ENCODE measurements at regions not wholly inside any gene's neighbourhood (a gene's known extent, or its start where the extent isn't known, plus 50 kb on each side); places are given as distances from the start of the nearest gene placed in this dataset.

DNA sequence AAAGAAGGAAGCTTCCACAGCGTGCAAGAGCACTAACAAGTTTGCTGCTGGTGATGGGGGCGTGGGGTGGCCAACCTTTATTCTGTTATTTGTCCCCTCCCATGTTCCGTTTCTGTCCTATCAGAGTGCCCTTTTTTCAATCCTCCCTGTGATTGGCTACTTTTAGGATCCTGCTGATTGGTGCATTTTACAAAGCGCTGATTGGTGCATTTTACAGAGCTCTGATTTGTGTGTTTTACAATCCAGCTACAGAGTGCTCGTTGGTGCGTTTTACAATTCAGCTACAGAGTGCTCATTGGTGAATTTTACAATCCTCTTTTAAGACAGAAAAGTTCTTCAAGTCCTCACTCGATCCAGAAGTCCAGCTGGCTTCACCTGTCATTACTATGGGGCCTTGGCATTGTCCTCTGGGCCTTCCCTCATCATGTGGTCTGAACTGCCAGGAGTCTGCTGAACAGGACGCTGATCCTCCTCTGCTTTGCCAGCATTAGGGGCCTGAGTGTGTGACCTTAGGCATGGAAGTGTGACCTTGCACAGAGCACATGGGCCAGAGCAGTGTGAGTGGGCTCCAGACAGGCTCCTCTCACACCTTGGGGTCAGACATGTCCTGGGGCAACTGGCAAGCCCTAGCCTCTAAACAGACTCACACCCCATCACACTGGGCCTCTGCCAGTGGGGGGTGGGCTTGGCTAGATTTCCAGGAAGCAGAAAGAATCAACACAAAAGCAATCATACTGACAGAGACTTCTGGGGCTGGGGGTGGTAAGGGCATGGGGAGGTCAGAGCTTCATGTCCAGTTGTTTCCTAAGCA lies 167.4 kb downstream of the PTPN20 start:
- no peak for DNase-seq

DNA sequence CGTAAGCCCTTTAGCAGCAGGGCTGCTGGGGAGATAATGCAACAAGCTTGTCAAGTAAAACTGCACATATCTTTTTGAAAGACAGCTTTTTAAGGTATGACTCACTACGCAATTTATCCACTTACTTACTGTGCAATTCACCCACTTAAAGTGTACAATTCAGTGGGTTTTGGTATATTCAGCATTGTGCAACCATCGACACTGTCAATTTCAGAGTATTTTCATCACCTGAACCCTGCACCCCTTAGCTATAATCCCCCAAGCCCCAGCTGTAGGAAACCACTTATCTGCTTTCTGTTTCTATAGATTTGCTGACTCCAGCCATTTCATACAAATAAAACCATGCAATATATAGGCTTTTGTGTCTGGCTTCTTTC lies 168.0 kb downstream of the PTPN20 start:
- no peak for DNase-seq

DNA sequence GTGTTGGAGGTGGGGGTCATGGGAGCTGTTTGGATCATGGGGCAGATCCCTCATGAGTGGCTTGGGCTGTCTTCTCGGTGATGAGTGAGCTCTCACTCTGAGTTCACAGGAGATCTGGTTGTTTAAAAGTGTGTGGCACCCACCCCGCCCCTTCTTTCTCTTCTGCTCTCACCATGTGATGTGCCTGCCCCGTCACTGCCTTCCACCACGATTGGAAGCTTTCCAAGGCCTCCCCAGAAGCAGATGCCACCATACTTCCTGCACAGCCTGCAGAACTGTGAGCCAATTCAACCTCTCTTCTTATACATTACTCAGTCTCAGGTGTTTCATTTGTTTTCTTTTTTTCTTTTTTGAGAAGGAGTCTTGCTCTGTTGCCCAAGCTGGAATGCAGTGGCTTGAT lies 170.0 kb downstream of the PTPN20 start:
- DNase-seq = no peak

DNA sequence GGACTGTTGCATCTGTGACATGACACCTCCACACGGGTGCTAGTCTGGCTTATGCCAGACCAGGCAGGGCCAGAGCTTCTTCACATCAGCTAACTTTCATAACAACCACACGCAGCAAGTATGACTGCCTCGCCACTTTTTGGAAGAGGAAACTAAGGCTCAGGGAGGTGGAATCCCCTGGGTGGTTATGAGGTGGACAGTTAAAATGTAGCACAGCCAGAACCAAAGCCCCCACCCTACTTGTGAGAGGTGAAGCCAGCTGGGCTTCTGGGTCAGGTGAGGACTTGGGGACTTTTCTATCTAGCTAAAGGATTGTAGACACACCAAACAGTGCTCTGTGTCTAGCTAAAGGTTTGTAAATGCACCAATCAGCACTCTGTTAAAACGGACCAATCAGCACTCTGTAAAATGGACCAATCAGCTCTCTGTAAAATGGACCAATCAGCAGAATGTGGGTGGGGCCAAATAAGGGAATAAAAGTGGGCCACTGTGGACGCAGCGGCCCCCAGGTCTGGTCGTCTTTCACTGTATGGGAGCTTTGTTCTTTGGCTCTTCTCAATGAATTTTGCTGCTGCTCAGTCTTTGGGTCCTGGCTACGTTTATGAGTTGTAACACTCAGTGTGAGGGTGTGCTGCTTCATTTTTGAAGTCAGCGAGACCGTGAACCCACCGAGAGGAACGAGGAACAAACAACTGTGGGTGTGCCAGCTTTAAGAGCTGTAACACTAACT lies 171.0 kb downstream of the PTPN20 start:
- DNase-seq = no peak

DNA sequence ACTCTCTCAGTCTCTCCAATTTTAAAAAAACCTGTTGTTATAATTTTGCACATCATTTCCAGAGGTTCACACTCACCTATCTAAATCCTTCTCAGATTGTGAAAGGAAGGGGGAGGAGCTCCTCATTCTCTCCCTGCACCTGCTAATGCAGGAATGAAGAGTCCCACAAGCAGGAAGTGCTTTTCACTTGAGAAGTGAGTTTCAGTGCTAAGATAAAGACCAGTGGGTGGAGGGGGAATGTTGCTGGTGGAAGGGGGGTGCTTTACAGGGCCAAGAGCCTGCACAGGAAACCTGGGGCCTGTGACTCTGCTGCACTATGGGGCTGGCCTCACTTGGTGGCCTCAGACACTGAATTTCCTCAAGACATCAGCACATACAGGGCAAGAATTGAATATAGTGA lies 176.4 kb downstream of the PTPN20 start:
- DNase-seq = no peak

DNA sequence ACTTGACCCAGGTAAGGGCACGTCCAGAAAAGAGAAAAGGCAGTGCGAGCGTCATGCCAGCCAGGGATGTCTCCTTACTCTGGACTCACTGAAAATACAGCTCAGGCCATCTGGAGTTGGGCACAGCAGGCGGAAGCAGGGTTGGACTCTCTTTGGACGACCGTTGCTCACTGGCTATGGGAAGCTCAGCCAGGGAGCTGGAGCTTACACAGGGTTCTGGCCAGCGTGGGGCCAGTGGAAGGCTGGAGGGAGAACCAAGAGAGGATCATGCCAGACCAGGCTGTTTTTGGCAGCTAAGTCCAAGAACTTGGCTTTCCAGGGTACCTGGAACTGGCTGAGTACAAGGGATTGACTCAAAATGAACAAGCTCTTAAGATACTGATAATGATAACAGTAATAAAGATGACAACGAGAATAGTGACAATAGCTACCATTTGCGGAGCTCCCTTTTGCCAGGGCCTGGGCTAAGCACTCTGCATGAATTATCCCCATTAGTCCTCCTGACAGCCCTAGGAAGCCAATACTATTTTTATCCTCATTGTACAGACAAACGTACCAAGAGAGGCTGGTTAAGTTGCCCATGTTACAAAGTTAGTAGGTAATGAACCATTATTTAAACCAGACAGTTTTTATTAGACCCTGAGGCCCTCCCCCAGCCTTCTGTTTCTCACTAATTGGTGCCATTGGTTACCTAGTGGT lies 177.6 kb downstream of the PTPN20 start:
- DNase-seq = no peak

DNA sequence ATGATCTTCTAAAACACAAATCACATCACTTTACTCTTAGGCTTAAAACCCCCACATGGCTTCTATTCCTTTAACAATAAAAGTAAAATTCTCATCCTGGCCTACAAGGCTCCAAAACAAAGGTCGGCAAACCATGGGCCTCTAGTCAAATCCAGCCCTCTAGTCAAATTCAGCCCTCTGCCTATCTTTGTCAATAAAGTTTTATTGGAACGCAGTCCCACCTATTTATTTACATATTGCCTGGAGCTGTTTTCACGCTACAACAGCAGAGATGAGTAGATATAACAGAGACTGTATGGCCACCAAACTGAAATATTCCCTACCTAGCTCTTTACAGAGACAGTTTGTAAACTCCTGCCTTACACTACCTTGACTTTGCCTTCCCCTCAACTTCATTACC lies 178.8 kb downstream of the PTPN20 start:
- no peak for DNase-seq

DNA sequence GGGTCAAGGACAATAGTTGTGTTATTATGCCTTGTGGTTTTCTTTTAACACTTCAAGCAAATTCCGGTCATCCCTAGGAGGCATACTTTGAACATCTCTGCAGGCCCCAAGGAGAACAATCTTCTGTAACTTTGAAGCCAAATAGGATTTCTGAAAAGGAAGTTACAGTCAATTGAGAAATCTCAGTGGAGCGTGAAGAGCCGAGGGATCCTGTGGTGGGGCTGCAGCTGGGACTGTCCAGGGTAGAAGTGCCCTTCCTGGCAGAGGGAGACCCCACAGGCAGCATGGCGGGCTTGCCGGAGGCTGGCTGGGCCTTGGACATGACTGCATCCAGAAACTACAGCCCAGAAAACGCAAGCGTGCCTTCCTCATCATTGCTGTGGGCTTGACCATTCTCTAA lies 179.7 kb downstream of the PTPN20 start:
- no peak for DNase-seq

DNA sequence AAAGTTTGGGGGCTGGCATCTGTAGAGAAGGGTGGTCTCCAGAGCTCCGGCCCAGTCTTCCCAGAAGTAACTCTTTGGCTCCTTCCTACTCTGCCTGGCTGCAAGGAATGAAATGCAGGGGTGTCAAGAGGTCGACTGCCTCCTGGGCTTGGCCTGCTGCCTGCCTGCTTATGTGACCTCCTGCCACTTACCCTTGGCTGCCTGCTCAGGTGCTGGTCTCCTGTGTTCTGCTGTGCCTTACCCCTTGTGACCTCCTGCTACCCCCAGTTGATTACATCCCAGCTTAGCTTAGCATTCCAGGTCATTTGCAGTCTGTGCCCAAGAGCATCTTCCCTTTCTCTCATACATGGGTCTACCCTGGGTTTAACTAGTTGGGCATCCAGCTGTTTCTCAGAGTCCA lies 180.2 kb downstream of the PTPN20 start:
- DNase-seq = no peak

DNA sequence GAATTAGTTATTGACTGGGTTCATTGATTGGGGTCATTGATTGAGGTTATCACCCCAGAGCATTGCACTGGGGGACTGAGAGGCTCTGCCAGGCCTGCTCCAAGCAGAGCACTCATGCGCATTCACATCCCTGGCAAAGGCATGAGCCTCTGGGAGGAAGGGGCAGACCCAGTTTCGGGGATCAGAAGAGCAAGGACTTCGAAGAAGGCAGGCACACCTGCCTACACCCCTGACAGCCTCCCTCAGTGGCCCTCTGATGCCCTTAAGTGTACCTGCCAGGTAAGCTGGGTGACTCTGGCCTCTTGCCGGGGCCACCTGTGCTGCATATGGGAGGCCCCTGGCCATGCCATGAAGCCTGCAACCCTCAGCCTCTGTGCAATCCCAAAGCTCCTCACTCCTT lies 181.1 kb downstream of the PTPN20 start:
- DNase-seq = no peak

DNA sequence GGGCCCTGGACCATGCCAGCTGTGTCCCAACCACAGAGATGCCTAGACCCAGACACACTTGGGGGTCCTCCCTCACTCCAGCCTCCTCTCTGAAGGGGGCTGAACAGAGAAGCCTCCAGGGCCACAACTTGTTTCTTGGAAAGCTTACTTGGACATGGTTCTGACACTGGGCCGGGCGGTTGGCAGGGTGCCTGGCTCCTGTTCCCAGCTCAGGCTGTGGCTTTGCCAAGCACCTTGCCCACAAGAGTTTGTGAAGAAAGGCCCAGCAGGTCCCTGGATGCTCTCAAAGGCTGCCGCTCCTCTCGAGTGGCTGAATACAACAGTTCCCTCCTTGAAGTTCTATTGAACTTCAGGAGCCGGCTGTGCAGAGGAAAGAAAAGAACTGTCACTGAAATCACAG lies 181.6 kb downstream of the PTPN20 start:
- DNase-seq = no peak

DNA sequence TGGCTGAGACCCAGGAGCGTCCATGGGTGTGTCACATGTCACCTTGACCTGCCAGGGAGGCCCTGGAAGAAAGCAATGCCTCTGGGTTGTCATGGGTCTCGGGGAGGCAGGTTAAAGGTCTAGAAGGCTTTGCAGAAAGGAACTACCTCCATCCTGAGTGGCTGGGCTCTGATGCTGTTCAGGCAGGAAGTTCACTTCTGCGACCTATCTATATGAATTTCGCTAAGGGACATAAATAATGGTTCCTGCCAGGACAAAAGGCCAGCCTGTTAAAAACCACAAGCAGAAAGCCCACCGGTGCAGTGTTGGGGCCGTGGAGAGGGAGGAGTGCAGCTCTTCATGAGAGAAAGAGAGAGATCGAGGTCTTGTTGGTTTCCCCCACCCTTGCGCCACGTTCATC lies 182.9 kb downstream of the PTPN20 start:
- no peak for DNase-seq

DNA sequence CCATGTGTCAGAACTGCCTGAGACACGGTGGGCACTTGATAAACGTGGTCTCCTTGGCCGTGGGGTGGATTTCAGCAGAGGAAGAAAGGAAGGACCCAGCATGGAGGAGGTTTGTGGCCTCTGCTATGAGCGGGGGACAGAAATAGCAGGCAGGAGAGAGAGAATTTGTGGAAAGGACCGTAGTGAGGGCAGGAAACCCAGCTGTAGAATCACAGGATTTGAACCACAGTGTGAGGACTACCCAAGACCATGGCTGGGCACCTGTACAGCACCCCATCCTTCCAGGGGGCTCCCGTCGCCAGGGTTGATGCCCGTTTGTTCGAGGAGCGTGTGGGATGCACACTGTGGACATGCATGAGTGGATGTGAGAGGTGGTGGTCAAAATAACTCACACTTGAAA lies 183.4 kb downstream of the PTPN20 start:
- DNase-seq = no peak

DNA sequence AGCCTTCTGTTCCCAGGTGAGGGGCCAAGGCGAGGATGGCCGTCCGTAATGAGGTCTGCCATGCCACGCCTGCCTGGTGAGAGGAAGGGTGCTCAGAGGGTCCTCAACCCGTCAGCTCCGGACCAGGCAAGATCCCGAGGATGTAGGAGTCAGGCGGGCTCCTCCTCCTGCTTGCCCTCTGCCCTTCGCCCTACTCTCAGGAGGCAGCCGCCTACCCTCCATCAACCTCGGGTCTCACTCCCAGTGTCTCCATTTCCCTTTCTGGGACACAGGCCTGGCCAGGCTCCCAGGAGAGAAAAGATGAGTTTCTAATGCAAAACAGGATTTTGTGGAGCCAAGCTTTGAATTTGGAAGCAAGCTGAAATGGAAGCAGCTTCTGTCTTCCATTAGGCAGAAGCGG lies 184.0 kb downstream of the PTPN20 start:
- DNase-seq = no peak

DNA sequence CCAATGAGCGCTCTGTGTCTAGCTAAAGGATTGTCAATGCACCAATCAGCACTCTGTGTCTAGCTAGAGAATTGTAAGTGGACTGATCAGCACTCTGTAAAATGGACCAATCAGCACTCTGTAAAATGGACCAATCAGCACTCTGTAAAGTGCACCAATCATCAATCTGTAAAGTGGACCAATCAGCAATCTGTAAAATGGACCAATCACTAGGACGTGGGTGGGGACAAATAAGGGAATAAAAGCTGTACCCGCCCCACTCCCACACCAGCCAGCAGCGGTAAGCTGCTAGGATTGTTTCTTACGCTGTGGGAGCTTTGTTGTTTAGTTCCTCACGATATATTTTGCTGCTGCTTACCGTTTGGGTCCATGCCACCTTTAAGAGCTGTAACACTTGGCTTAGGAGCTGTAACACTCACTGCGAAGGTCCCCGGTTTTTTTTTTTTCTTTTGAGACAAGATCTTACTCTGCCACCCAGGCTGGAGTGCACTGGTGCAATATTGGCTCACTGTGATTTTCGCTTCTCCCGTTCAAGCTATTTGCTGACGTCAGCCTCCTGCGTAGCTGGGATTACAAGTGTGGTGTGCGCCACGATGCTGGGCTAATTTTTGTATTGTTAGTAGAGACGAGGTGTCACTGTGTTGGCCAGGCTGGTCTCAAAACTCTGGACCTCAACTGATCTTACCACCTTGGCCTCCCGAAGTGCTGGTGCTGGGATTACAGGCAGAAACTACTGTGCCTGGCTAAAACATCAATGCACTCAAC lies 184.8 kb downstream of the PTPN20 start:
- DNase-seq = no peak

DNA sequence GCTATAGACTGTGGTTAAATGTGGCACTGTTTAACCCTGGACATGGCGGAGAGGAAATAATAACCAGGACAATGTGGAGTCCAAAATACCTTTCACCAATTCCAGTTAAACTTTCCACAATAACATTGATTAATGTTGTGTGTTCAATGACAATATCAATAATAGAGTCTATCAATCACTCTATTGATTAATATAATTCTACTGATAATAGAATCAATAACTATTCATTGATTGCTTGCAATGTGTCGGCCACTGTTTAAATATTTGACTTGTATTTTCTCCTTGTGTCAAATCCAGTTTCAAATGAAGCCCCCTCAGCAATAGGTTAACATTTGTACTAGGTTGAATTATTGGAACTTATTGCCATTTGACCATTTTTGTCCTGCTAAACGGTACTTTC lies 187.0 kb downstream of the PTPN20 start:
- no peak for DNase-seq

DNA sequence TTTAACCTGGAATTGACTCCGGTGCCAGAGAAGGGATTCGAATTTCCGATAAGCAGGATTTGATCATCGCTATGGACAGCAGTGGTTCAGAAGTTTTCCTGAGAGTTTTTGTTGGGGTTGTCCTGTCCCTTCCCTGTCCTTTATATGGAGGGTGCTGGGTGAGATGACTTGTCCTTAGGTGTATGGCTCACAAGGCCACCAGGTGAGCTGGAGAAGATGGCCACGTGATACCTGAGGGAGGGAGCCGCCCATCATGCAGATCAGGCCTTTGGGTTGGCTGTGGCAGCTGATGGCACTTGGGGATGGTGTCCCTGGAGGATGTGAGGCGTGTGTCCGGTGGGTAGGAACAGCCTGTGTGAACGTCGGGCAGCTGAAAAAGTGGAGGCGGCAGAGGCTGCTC lies 187.7 kb downstream of the PTPN20 start:
- no peak for DNase-seq

DNA sequence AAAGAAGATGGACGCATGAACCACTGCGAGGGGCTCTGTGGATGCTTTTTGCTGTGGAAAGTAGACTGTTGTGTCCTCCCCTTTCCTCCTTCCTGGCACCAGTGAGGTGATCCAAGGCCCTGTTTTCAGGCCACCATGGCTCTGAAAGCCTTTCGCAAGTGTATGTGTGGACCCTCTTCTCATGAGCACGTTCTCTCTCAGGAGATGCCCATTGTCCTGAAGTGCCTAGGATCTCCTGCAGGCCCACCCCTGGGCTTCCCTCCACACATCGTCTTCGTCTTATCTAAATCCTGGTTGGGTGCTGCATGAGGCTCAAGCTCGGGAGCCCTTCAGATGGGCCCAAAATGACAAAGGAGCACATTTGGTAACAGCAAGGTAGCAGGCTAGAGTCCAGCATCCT lies 188.2 kb downstream of the PTPN20 start:
- DNase-seq = no peak

DNA sequence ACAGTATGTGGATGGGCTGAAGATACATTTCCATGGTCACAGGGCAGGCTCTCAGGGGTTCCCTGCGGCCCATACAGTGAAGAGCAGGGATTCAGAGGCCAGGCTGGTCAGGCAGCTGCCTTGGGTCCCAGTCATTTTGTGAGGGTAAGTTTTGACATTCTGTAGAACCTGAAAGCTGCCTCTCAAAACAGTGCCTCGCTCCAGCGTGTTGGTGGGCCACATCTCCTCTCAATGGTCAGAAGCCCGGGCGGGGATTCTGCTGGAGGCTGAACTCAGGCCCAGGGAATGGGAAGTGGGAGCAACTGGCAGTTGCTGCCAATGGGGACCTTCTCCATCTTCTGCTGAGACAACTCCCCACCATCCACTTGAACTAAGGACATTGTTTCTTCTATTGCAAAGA lies 190.0 kb downstream of the PTPN20 start:
- DNase-seq = no peak

DNA sequence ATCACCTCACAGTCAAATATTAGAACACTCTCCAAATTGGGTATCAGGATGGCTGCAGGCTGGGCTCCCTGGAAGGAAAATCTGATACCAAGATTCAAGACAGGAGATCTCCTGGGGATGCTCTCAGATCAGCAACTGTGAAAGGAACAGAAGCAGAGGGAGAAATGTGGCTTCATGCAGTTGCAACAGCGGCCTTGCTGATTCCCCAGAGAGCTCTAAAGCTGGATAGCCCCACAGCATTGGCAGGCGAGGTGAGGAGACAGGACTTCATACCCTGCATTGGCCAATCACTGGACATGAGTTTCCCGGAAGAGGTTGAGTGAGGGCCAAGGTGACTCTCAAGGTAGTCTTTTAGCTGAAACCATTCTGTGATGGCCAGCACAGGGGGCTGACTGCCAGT lies 190.6 kb downstream of the PTPN20 start:
- DNase-seq = no peak

DNA sequence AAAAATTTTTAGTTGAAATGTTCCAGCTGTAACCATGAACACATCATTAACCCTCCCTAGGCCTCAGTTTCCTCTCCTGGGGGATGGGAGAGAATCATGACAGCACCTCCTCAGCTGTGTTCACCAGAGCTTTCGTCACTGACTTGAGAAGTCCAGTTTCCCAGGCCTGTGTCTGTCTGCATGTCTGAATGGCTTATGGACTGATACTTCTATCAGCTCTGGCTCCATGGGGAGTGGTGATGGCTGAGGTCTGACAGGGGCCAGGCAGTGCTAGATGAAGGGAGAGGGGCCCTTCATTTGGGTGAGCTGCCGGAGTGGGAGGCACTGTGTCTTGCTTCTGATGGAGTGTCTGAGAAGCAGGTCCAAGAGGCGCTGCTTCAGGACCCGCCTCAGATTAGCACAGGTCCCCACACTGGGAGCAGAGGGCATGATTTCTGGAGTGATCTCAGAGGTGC lies 192.9 kb downstream of the PTPN20 start:
- DNase-seq = no peak

DNA sequence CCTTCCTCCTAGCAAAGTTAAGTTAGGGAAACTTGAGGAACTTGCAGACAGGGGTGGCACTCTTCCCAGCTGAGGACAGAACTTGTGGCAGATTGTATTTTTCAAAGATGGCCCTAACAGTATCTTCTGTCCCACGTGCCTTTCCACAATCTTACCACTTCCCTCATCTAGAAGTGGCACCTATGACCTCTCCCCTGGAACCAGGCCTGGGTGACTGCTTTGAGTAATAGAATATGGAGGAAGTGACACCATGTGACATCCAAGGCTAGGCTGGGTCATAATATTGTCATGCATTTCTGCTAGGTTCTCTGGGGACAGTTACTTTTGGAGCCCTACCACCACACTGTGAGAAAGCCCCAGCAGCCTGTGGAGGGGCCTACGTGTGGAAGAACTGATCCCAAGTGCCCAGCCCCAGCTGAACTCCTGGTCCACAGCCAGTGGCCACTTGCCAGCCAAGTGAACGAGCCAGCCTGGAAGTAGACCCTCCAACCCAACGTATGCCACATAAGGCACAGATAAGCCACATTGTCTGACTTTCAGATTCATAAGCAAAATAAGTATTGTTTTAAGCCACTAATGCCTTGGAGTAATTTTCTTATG lies 193.7 kb downstream of the PTPN20 start:
- no peak for DNase-seq
